ENCODE measurements at regions not wholly inside any gene's neighbourhood (a gene's known extent, or its start where the extent isn't known, plus 50 kb on each side); places are given as distances from the start of the nearest gene placed in this dataset.

DNA sequence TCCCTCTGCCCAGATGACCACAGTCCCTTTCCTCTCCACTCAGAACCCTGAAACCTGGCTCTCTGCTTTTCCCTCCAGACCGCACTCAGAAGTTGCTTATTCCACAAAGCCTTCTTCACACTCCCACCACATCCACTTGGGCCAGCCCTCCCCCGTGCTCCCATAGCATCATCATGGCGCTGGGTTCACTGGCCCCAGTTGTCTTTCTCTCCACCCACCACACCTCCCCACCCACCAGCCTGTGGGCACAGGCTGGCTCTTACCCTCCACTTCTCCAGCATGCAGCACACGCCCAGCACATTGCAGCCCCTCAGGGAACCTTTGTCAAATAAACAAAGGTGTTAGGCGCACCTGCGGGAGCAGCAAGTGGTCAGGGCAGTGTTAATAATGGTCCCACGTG lies 130.0 kb downstream of the KATNIP start:
- no peak overlapping the region for H3K27ac Mint-ChIP-seq (ENCODE audit: unreplicated experiment)
- no peak overlapping the region for H3K4me3 Mint-ChIP-seq (ENCODE audit: unreplicated experiment)
- no peak for DNase-seq (ENCODE audit: extremely low spot score, unreplicated experiment)
- no peaks in the 10 kb centered on the region for H3K27me3 Mint-ChIP-seq (ENCODE audit: unreplicated experiment)
- peaks cover 10% of the 10 kb centered on the region for H3K4me1 Mint-ChIP-seq (ENCODE audit: unreplicated experiment)
- TF ChIP-seq, protein P1, sequence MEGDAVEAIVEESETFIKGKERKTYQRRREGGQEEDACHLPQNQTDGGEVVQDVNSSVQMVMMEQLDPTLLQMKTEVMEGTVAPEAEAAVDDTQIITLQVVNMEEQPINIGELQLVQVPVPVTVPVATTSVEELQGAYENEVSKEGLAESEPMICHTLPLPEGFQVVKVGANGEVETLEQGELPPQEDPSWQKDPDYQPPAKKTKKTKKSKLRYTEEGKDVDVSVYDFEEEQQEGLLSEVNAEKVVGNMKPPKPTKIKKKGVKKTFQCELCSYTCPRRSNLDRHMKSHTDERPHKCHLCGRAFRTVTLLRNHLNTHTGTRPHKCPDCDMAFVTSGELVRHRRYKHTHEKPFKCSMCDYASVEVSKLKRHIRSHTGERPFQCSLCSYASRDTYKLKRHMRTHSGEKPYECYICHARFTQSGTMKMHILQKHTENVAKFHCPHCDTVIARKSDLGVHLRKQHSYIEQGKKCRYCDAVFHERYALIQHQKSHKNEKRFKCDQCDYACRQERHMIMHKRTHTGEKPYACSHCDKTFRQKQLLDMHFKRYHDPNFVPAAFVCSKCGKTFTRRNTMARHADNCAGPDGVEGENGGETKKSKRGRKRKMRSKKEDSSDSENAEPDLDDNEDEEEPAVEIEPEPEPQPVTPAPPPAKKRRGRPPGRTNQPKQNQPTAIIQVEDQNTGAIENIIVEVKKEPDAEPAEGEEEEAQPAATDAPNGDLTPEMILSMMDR (IDR thresholded peaks at IDR 0.05), result no peak
- H3K9me3 Mint-ChIP-seq (ENCODE audit: unreplicated experiment), result peaks cover under 1% of the 10 kb centered on the region
- peaks cover 26% of the 10 kb centered on the region for H3K36me3 Mint-ChIP-seq (ENCODE audit: unreplicated experiment)

GRCh38 chr16:27681681-27682080 lies 131.7 kb downstream of the KATNIP start:
- Mint-ChIP-seq H3K4me1 (ENCODE audit: unreplicated experiment) (peaks cover 19% of the 10 kb centered on the region), H3K4me3 (ENCODE audit: unreplicated experiment) (no peak overlapping the region), H3K36me3 (ENCODE audit: unreplicated experiment) (peaks cover 22% of the 10 kb centered on the region), H3K27me3 (ENCODE audit: unreplicated experiment) (no peaks in the 10 kb centered on the region), H3K9me3 (ENCODE audit: unreplicated experiment) (no peaks in the 10 kb centered on the region), H3K27ac (ENCODE audit: unreplicated experiment) (no peak overlapping the region)
- DNase-seq (ENCODE audit: extremely low spot score, unreplicated experiment), result no peak
- TF ChIP-seq, protein P1 (IDR thresholded peaks at IDR 0.05), result no peak

DNA sequence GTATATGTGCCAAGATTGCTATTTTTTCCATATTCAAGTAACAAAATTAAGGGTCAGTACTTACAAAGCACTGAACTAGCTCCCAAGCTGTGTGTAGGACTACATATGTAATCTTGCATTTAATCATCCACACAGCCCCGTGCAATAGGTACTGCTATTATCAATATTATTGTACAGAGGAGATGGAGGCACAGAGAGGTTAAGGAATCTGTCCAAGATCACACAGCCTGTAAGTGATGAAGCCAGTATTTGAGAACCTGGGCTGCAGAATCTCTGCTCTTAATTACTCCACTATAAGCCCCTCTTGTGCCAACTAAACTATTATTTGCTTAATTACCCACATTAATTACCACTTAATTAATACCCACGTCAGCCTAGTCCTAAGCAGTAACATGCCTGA lies 134.1 kb downstream of the KATNIP start:
- H3K27me3 Mint-ChIP-seq (ENCODE audit: unreplicated experiment), result no peaks in the 10 kb centered on the region
- H3K4me3 Mint-ChIP-seq (ENCODE audit: unreplicated experiment), result no peak overlapping the region
- H3K4me1 Mint-ChIP-seq (ENCODE audit: unreplicated experiment), result peaks cover 12% of the 10 kb centered on the region
- no peaks in the 10 kb centered on the region for H3K9me3 Mint-ChIP-seq (ENCODE audit: unreplicated experiment)
- H3K27ac Mint-ChIP-seq (ENCODE audit: unreplicated experiment), result no peak overlapping the region
- TF ChIP-seq, protein P1 (IDR thresholded peaks at IDR 0.05), result no peak
- no peak for DNase-seq (ENCODE audit: extremely low spot score, unreplicated experiment)
- peaks cover 11% of the 10 kb centered on the region for H3K36me3 Mint-ChIP-seq (ENCODE audit: unreplicated experiment)

GRCh38 chr16:27685807-27686206 lies 135.9 kb downstream of the KATNIP start:
- DNase-seq (ENCODE audit: extremely low spot score, unreplicated experiment), result no peak
- TF ChIP-seq, protein P1 (IDR thresholded peaks at IDR 0.05), result no peak
- H3K9me3 Mint-ChIP-seq (ENCODE audit: unreplicated experiment), result no peaks in the 10 kb centered on the region
- H3K27me3 Mint-ChIP-seq (ENCODE audit: unreplicated experiment), result no peaks in the 10 kb centered on the region
- H3K4me1 Mint-ChIP-seq (ENCODE audit: unreplicated experiment), result peaks cover 12% of the 10 kb centered on the region
- H3K27ac Mint-ChIP-seq (ENCODE audit: unreplicated experiment), result no peak overlapping the region
- peaks cover 6% of the 10 kb centered on the region for H3K36me3 Mint-ChIP-seq (ENCODE audit: unreplicated experiment)
- H3K4me3 Mint-ChIP-seq (ENCODE audit: unreplicated experiment), result no peak overlapping the region

GRCh38 chr16:27686926-27687325 lies 137.0 kb downstream of the KATNIP start:
- no peak overlapping the region for H3K27ac Mint-ChIP-seq (ENCODE audit: unreplicated experiment)

More at GRCh38 chr16:27686926-27687325, 137.0 kb downstream of the KATNIP start:
- Mint-ChIP-seq H3K36me3 (ENCODE audit: unreplicated experiment) (peaks cover 5% of the 10 kb centered on the region), H3K27me3 (ENCODE audit: unreplicated experiment) (no peaks in the 10 kb centered on the region), H3K9me3 (ENCODE audit: unreplicated experiment) (no peaks in the 10 kb centered on the region), H3K4me3 (ENCODE audit: unreplicated experiment) (no peak overlapping the region), H3K4me1 (ENCODE audit: unreplicated experiment) (peaks cover 12% of the 10 kb centered on the region)
- TF ChIP-seq, protein P1 (IDR thresholded peaks at IDR 0.05), result no peak
- no peak for DNase-seq (ENCODE audit: extremely low spot score, unreplicated experiment)

All from osteocyte (in vitro differentiated cells).